Pons (tissue), 1 donor: ENCODE measurements at regions not wholly inside any gene's neighbourhood (a gene's known extent, or its start where the extent isn't known, plus 50 kb on each side); places are given as distances from the start of the nearest gene placed in this dataset.

ENCODE experiments used
- DNase-seq: peaks from one replicate; pipeline ENCODE4 v3.0.0-alpha.2; 2016; ENCODE audit warnings: low spot score

- no peak for DNase-seq
Observed at GRCh38 chr6:23145781-23146180, 576.4 kb downstream of the HDGFL1 start.

GRCh38 chr6:23154159-23154558 lies 584.8 kb downstream of the HDGFL1 start:
- DNase-seq, result no peak

- DNase-seq, result no peak
Observed at GRCh38 chr6:23170049-23170448, 600.7 kb downstream of the HDGFL1 start.

GRCh38 chr6:23173234-23173633 lies 603.9 kb downstream of the HDGFL1 start:
- no peak for DNase-seq

- no peak for DNase-seq
Observed at GRCh38 chr6:23174781-23175361, 605.5 kb downstream of the HDGFL1 start.

GRCh38 chr6:23175391-23175790 lies 606.0 kb downstream of the HDGFL1 start:
- no peak for DNase-seq

GRCh38 chr6:23176471-23176870 lies 607.1 kb downstream of the HDGFL1 start:
- no peak for DNase-seq

GRCh38 chr6:23176883-23177282 lies 607.5 kb downstream of the HDGFL1 start:
- DNase-seq, result no peak

- DNase-seq, result no peak
Observed at GRCh38 chr6:23177806-23178205, 608.4 kb downstream of the HDGFL1 start.

- no peak for DNase-seq
Observed at GRCh38 chr6:23179994-23180393, 610.6 kb downstream of the HDGFL1 start.

GRCh38 chr6:23180504-23181293 lies 611.3 kb downstream of the HDGFL1 start:
- DNase-seq, result peak; percentile 92

- DNase-seq, result peak; percentile 8
Observed at GRCh38 chr6:23181356-23182110, 612.2 kb downstream of the HDGFL1 start.

- no peak for DNase-seq
Observed at GRCh38 chr6:23183846-23184245, 614.5 kb downstream of the HDGFL1 start.

GRCh38 chr6:23184351-23184750 lies 615.0 kb downstream of the HDGFL1 start:
- no peak for DNase-seq

GRCh38 chr6:23195487-23195886 lies 626.1 kb downstream of the HDGFL1 start:
- DNase-seq, result no peak

- DNase-seq, result no peak
Observed at GRCh38 chr6:23199541-23199940, 630.2 kb downstream of the HDGFL1 start.

- DNase-seq, result no peak
Observed at GRCh38 chr6:23200946-23201345, 631.6 kb downstream of the HDGFL1 start.

- no peak for DNase-seq
Observed at GRCh38 chr6:23202207-23202606, 632.8 kb downstream of the HDGFL1 start.

- no peak for DNase-seq
Observed at GRCh38 chr6:23212398-23212797, 643.0 kb downstream of the HDGFL1 start.

- DNase-seq, result no peak
Observed at GRCh38 chr6:23213193-23213592, 643.8 kb downstream of the HDGFL1 start.

GRCh38 chr6:23213651-23214050 lies 644.3 kb downstream of the HDGFL1 start:
- peak; percentile 5 for DNase-seq

- DNase-seq, result peak; percentile 65
Observed at GRCh38 chr6:23218751-23219150, 649.4 kb downstream of the HDGFL1 start.

- DNase-seq, result no peak
Observed at GRCh38 chr6:23222724-23223123, 653.4 kb downstream of the HDGFL1 start.
